ENCODE measurements at regions not wholly inside any gene's neighbourhood (a gene's known extent, or its start where the extent isn't known, plus 50 kb on each side); places are given as distances from the start of the nearest gene placed in this dataset.

DNA sequence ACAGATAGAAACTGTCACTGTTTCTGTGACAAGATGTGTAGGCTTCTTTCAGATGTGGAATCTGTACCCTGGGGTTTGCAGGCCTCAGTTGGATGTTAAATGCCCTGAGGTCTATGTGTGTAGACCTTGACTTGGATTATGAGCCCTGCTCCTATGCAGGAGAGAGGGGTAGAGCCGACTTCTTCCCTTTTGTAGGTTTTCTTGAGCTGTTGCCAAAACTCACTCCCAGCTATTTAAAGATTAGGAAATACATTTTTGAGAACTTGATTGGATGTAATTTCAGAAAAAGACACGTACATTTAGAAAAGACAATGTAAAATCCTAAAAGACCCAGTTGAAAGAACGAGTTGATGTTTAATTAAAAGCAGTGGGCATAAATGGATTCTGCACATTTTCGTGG, 374.8 kb downstream of the SLC4A3 start:
- no peak for DNase-seq

DNA sequence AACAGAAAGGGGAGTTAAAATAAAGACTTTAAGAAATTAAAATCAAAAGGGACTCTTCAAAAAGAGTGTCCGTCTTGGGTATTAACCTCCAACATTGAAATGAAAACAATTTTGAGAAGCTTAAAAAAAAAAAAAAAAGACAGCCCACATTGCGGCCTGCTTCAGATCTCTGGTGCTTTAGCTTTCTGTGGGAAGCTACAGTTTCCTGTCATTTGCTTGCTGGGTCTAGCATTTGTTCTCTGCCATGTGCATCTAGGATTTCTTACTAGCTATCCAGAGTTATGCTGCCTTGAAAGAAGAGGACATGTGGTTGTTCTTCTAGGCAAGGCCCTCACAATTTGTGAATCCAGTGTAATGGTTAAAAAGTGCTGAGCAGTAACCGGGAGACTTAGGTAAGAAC, 375.3 kb downstream of the SLC4A3 start:
- DNase-seq = no peak

GRCh38 chr2:220005362-220005761, 377.9 kb downstream of the SLC4A3 start:
- no peak for DNase-seq

- DNase-seq = no peak
Measured at GRCh38 chr2:220006152-220006621, 378.8 kb downstream of the SLC4A3 start.

DNA sequence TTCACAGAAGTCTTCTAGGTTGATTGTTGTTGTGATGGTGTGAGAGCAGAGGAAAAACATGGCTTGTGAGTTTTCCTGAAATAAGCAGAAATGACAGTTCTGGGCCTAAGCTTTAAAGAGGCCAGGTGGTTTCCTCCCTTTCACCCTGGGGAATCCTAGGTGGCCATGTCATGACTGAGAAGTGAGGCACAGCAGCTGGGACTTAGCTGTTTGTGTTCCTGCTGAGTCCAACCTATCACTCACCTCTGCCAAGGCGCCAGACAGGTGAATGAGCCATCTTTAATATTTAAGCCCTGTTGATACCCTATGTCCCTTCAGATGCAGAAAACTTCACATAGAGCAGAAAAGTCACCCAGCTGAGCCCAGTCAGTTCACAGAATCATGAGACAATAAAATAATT, 384.4 kb downstream of the SLC4A3 start:
- no peak for DNase-seq

GRCh38 chr2:220014961-220015360, 387.5 kb downstream of the SLC4A3 start:
- no peak for DNase-seq

GRCh38 chr2:220015576-220015975, 388.1 kb downstream of the SLC4A3 start:
- no peak for DNase-seq

DNA sequence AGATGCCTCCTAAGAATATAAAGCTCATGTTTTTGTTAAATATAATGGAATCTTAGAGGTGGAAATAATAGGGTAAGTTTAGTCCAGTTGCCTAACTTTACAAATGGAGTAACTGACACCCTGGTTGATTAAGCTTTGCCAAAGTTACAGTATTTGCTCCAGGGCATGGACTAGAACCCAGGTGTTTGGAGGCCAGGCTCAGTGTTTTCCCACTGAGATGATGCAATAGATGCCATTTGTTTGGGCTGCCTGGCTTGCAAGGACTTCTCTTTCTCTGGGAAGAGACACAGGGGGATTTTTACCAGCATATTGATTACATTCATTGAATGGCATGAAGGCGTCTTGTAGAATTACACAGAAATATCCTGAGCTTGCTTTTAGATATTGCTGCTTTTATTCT, 397.8 kb downstream of the SLC4A3 start:
- DNase-seq = no peak

DNA sequence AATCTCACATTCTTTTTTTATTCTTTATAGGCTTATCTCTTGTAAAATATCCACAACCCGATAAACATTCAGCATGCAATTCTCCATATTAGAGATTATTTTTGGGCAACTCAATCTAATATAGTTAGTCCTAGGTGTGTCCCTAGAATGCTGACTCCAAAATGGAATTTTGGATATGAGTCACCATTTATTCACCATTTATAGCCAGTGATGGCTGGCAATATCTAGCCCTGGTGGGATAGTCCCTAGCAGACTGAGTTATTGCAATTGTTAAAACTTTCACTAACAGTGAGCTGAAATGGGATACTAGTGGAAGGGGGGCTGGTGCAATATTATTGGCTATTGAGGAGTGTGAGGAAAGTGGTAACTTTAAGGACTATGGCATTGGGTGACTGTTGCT, 401.6 kb downstream of the SLC4A3 start:
- no peak for DNase-seq

- DNase-seq = no peak
Measured at GRCh38 chr2:220033546-220033945, 406.1 kb downstream of the SLC4A3 start.

- no peak for DNase-seq
Measured at GRCh38 chr2:220034426-220035130, 407.1 kb downstream of the SLC4A3 start.

DNA sequence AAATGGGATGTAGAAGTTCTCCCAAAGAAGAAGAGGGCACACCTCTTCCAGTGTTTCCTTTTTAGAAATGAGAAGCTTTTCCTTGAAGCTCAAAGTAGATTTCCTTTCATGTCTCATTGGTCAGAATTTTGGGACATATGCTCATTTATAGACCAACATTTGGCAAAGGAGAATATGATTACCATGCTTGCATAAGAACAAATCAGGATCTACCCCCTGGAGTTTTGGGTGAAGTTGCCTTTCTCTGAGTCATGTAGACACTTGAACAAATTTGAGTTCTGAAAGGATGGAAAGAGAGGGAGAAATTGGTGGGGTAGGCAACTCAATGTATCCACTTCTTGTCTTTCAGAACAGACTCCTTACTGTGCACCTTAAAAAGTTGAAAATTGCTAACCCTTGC, 409.0 kb downstream of the SLC4A3 start:
- no peak for DNase-seq

DNA sequence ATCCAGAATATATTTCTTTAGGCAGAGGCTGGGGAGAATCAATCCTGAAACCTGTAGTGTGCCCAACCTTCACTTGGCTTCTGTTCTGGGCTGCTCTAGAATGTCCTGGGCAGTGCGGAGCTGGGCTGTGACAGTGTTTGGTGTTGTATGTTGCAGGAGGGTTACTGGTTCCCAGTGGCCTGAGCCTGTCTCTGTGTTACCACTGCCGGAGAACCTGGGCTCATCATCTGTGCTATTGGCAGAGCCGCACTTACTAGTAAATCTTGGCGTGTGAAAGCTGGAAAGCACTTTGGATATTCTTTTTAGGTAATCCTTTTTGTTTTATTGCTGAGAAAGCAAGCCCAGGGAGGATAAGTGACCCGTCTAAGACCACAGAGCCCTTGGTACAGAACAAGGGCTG, 412.9 kb downstream of the SLC4A3 start:
- no peak for DNase-seq

GRCh38 chr2:220041447-220041846, 414.0 kb downstream of the SLC4A3 start:
- no peak for DNase-seq

DNA sequence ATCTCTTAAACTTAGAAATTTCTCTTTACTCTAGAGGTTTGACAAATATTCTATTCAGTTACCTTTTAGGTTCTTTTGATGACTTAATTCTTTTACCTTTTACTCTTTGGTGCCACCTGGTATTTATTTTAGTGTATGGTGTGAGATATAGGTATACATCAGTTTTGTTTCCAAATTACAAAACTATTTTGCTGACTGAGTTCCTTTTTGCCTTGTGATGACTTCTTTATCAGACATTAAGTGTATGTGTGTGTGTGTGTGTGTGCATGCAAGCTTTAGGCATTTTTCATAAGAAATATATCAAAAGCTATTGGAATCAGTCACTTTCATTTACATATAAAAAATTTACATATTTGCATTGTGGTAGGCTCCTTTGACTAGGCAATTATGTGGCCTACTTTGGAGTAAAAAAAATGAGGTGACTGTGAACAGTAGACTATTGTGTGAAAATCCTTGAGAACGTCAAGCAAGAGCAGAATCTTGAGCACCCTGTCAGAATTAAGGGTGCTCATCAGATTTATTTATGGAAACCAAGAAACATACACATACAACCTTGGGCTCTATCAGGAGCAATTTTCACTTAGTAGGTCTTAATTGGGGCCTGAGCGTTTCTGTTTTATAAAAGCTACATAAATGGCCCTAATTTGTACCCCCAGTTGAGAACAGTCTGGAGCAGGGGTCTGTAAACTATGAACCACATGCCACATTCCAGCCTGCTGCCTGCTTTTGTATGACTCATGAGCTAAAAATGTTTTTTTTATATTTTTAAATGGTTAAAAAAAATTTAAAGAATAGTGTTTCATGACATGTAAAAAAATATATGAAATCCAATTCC, 415.9 kb downstream of the SLC4A3 start:
- DNase-seq = no peak

GRCh38 chr2:220043990-220044335, 416.5 kb downstream of the SLC4A3 start:
- no peak for DNase-seq

DNA sequence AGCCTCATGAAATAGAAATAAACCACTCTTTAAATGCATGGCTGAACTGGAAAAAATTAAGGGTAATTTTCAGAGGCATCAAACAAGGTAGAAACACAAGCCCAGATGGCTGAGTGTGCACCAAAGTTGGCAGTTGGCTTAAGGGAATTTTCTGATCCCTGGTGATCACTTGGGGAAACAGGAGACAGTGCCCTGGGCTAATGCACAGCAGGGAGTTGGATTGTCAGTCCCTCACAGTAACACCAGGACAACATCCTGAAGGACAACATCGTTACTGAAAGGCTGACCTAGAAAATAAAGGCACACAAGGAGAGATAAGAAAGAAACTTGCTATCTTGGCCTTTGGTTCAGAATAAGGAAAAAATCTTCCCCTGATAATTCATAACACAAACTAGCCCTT, 417.0 kb downstream of the SLC4A3 start:
- DNase-seq = no peak

DNA sequence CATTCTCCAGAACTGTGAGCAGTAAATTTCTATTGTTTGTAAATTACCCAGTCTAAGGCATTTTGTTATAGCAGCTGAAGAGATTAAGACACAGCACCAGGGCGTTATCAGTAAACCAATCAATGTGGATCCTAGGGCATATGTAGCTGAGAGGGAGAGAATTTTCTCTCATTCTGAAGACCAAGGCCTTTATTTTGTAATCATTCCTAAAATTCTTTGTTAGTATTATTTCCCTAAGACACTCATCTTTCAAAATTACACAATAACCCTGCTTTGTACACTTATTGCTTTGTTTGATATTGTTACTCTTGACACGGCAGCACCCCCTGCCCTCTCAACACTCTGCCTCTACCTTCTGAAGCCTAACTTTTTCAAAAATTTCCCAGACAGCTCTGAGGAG, 419.1 kb downstream of the SLC4A3 start:
- no peak for DNase-seq

DNA sequence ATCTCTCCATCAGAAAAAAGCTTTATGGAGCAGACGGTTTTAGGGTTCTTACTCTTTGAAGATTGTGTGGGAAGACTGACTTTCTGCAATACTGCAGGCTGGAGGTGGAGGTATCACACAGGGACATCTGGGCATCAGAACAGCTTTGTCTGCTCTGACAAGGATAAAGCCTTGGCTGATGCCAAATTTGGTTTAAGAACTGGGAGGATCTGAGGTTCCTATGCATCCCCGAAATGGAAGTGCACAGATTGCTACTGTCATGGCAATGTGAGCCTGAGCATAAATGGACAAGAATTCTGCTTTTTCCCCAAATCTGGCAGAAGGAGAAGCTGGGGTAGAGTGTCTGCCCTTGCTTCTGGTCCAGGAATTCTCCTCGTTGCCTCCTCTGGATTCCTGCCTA, 424.3 kb downstream of the SLC4A3 start:
- no peak for DNase-seq

DNA sequence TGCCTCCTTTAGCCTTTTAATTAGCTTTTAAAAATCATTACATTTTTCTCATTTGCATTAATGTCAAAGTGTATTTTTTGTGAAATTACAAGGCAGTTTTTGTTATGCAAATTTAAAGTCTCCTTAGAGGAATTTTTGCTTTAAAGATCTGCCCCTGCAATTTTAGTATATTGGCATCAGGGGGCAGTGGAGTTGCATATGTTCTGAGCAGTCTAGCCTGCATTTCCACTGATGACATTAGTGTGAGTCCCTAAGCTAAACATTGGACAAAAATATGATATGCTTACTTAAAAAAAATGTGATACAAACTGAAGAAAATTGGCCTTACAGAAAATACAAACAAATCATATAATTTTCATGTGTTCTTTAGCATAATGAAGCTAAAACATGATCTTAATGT, 426.5 kb downstream of the SLC4A3 start:
- DNase-seq = no peak

DNA sequence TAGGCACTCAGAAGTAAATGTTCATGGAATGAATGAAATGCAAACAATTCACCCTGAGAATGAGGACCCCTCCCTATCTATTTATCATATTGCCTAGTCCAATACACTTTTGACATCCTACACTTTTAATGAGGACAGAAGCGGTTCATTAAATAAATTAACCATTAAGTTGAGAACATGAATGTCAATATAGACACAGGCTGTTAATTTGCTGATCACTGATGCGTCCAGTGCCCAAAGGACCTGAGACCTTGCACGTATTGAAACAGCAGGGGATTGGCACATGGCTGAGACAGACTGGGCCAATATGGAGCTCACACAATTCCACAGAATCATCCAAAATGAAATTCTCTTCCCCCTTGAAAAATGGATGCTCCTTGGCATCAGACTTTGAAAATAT, 430.0 kb downstream of the SLC4A3 start:
- no peak for DNase-seq

GRCh38 chr2:220057916-220058315, 430.5 kb downstream of the SLC4A3 start:
- DNase-seq = no peak

DNA sequence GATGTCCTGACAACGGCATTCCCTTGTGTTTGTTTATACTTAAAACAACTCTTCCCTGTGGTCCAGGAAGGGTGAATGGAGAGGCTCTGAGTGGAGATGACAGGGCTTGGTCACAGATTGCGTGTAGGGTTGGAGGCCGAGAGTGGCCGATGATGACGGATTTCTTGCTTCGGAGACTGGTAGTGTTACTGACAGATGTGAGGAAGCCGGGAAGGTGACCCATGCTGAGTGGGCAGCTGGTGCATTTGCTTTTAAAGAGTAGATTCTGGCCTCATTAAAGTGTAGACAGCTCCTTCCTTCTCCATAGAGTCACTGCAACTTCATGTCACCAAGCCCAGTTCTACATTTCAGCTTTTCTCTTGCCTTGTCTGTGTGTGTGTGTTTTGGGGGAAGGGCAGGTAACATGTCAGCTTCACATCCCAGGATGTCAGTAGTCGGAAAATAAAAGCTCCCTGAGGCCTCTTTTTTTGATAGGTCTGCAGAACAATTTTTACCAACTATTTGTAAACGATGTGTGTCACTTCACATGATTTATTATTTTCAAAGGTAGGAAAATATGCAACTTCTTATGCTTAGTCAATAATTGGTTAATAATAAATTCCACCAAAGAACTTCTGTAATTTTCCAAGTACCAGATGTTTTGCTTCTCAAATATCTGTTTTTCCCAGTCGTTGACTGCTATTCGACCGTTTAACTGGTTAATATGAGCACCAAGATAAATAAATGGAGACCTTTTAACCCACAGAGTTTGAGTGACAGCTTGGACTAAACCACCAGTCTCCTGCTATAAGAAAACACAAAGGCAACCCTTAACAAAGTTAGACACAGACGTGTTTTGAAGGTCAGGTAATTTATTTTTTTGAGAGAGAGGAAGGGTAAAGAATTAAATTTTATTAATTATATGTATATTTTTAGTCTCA, 436.9 kb downstream of the SLC4A3 start:
- DNase-seq = no peak
